ENCODE measurements at regions not wholly inside any gene's neighbourhood (a gene's known extent, or its start where the extent isn't known, plus 50 kb on each side); places are given as distances from the start of the nearest gene placed in this dataset.

GRCh38 chr10:111452153-111452552 is 375.3 kb downstream of the ADRA2A start:
- DNase-seq (ENCODE audit: low read depth): no peak

GRCh38 chr10:111455776-111456426 is 379.1 kb downstream of the ADRA2A start:
- no peak for DNase-seq (ENCODE audit: low read depth)

- no peak for DNase-seq (ENCODE audit: low read depth)
Observed at GRCh38 chr10:111458256-111458655, 381.4 kb downstream of the ADRA2A start.

GRCh38 chr10:111459967-111460366 is 383.1 kb downstream of the ADRA2A start:
- no peak for DNase-seq (ENCODE audit: low read depth)

- DNase-seq (ENCODE audit: low read depth): no peak
Observed at GRCh38 chr10:111472445-111472844, 395.6 kb downstream of the ADRA2A start.

GRCh38 chr10:111473361-111473760 is 396.5 kb downstream of the ADRA2A start:
- DNase-seq (ENCODE audit: low read depth): no peak

- DNase-seq (ENCODE audit: low read depth): no peak
Observed at GRCh38 chr10:111474786-111475185, 398.0 kb downstream of the ADRA2A start.

- DNase-seq (ENCODE audit: low read depth): no peak
Observed at GRCh38 chr10:111475720-111476119, 398.9 kb downstream of the ADRA2A start.

- DNase-seq (ENCODE audit: low read depth): no peak
Observed at GRCh38 chr10:111478651-111479050, 401.8 kb downstream of the ADRA2A start.

- no peak for DNase-seq (ENCODE audit: low read depth)
Observed at GRCh38 chr10:111479966-111480365, 403.1 kb downstream of the ADRA2A start.

GRCh38 chr10:111481261-111481826 is 404.5 kb downstream of the ADRA2A start:
- no peak for DNase-seq (ENCODE audit: low read depth)

GRCh38 chr10:111481866-111482265 is 405.0 kb downstream of the ADRA2A start:
- no peak for DNase-seq (ENCODE audit: low read depth)

GRCh38 chr10:111482621-111483216 is 405.9 kb downstream of the ADRA2A start:
- no peak for DNase-seq (ENCODE audit: low read depth)

GRCh38 chr10:111485767-111486166 is 408.9 kb downstream of the ADRA2A start:
- no peak for DNase-seq (ENCODE audit: low read depth)

GRCh38 chr10:111486346-111486745 is 409.5 kb downstream of the ADRA2A start:
- no peak for DNase-seq (ENCODE audit: low read depth)

- DNase-seq (ENCODE audit: low read depth): no peak
Observed at GRCh38 chr10:111488668-111489067, 411.8 kb downstream of the ADRA2A start.

GRCh38 chr10:111491154-111491553 is 414.3 kb downstream of the ADRA2A start:
- no peak for DNase-seq (ENCODE audit: low read depth)

GRCh38 chr10:111493024-111493625 is 416.3 kb downstream of the ADRA2A start:
- DNase-seq (ENCODE audit: low read depth): no peak

- no peak for DNase-seq (ENCODE audit: low read depth)
Observed at GRCh38 chr10:111498560-111498959, 421.7 kb downstream of the ADRA2A start.

GRCh38 chr10:111504376-111504775 is 427.5 kb downstream of the ADRA2A start:
- DNase-seq (ENCODE audit: low read depth): no peak

GRCh38 chr10:111506266-111507034 is 429.6 kb downstream of the ADRA2A start:
- DNase-seq (ENCODE audit: low read depth): no peak

- no peak for DNase-seq (ENCODE audit: low read depth)
Observed at GRCh38 chr10:111511751-111512150, 434.9 kb downstream of the ADRA2A start.

GRCh38 chr10:111515264-111515663 is 438.4 kb downstream of the ADRA2A start:
- DNase-seq (ENCODE audit: low read depth): no peak
